AG04449 (cell line): ENCODE measurements at regions not wholly inside any gene's neighbourhood (a gene's known extent, or its start where the extent isn't known, plus 50 kb on each side); places are given as distances from the start of the nearest gene placed in this dataset.
"Not testable (repeated sequence)": the region's sequence is repeated elsewhere in the genome, so short reads cannot be mapped to it uniquely, and the experiment has no call there.

Source experiments
- CTCF ChIA-PET: fragments of 350-600 bp; formaldehyde crosslinking; extraction: SDS; loops from one replicate; lab custom pipeline; 2021; ENCODE audit warnings: antibody characterized with exemption; lab: Yijun Ruan, JAX
- POLR2A ChIA-PET: fragments of 400-600, 350-600 bp; formaldehyde crosslinking; extraction: SDS; loops from one replicate; lab custom pipeline; 2020; ENCODE audit warnings: antibody characterized with exemption, inconsistent platforms; lab: Yijun Ruan, JAX
- DNase-seq: peaks from one replicate; pipeline ENCODE4 v3.0.0-alpha.2; 2010; ENCODE audit warnings: low read depth, low spot score
- H3K4me3 ChIP-seq: 2 replicates; pipeline ENCODE4 v1.5.1; 2011; ENCODE audit warnings: low read depth, mild to moderate bottlenecking, control low read depth, low read length
- CTCF ChIP-seq: IDR thresholded peaks from one replicate; pipeline ENCODE4 v1.5.1; 2011; ENCODE audit warnings: mild to moderate bottlenecking, moderate library complexity, low read length, control low read depth, inconsistent platforms; ENCODE audit not compliant: insufficient read depth; ENCODE audit errors: missing control alignments

- POLR2A ChIA-PET, result no interaction called here
- CTCF ChIA-PET, result no interaction called here
- DNase-seq, result no peak
- TF ChIP-seq CTCF, result no peak
- H3K4me3 ChIP-seq, result no peak overlapping the region
These were observed 476.0 kb downstream of the CSNK1G3 start for GRCh38 chr5:123987956-123988355.

- no peak for DNase-seq
- ChIA-PET POLR2A (no interaction called here), CTCF (no interaction called here)
- no peak overlapping the region for H3K4me3 ChIP-seq
- TF ChIP-seq CTCF, result no peak
These were observed 464.5 kb downstream of the CSNK1G3 start for GRCh38 chr5:123976379-123977033.

- H3K4me3 ChIP-seq, DNase-seq, POLR2A ChIA-PET, CTCF ChIA-PET: not testable (repeated sequence)
These were observed 463.5 kb downstream of the CSNK1G3 start for GRCh38 chr5:123975521-123975920.

GRCh38 chr5:123966781-123967180 lies 454.8 kb downstream of the CSNK1G3 start:
- no peak overlapping the region for H3K4me3 ChIP-seq
- TF ChIP-seq CTCF, result no peak
- DNase-seq, result no peak
- CTCF ChIA-PET, result no interaction called here
- POLR2A ChIA-PET, result no interaction called here

GRCh38 chr5:123965626-123966025 lies 453.6 kb downstream of the CSNK1G3 start:
- CTCF ChIA-PET, result no interaction called here
- POLR2A ChIA-PET, result no interaction called here
- no peak for DNase-seq

GRCh38 chr5:123964884-123965283 lies 452.9 kb downstream of the CSNK1G3 start:
- CTCF ChIA-PET, result no interaction called here
- peak; percentile 12 for DNase-seq
- TF ChIP-seq CTCF, result no peak
- H3K4me3 ChIP-seq, result no peak overlapping the region
- POLR2A ChIA-PET, result no interaction called here

More at GRCh38 chr5:123965626-123966025, 453.6 kb downstream of the CSNK1G3 start:
- no peak for TF ChIP-seq CTCF
- no peak overlapping the region for H3K4me3 ChIP-seq

GRCh38 chr5:123960526-123960925 lies 448.5 kb downstream of the CSNK1G3 start:
- ChIA-PET CTCF (no interaction called here), POLR2A (no interaction called here)
- TF ChIP-seq CTCF, result no peak
- H3K4me3 ChIP-seq, result no peak overlapping the region
- DNase-seq, result no peak
